HEK293T (cell line): ENCODE measurements at regions not wholly inside any gene's neighbourhood (a gene's known extent, or its start where the extent isn't known, plus 50 kb on each side); places are given as distances from the start of the nearest gene placed in this dataset.
"Not testable (repeated sequence)": the region's sequence is repeated elsewhere in the genome, so short reads cannot be mapped to it uniquely, and the experiment has no call there.

Source experiments
- ELF4 ChIP-seq: fragments of 450-650 bp; IDR thresholded peaks from 2 replicates; pipeline ENCODE4 v1.6.1; 2017; ENCODE audit warnings: antibody characterized with exemption
- FOXM1 ChIP-seq: fragments of 450-650 bp; IDR thresholded peaks from 2 replicates; pipeline ENCODE4 v1.6.1; 2017; ENCODE audit warnings: mild to moderate bottlenecking, borderline replicate concordance
- HDGF ChIP-seq: fragments of 450-650 bp; IDR thresholded peaks from 2 replicates; pipeline ENCODE4 v1.6.1; 2017; ENCODE audit warnings: antibody characterized with exemption, borderline replicate concordance
- PKNOX1 ChIP-seq: fragments of 450-650 bp; IDR thresholded peaks from 2 replicates; pipeline ENCODE4 v1.6.1; 2016
- SUZ12 ChIP-seq: fragments of 450-650 bp; IDR thresholded peaks from 2 replicates; pipeline ENCODE4 v1.6.1; 2016; ENCODE audit warnings: mild to moderate bottlenecking

- not testable (repeated sequence) for TF ChIP-seq SUZ12, HDGF, FOXM1, PKNOX1, ELF4
Measured at GRCh38 chr2:111348316-111348715, 227.6 kb downstream of the BCL2L11 start.
